Caco-2 (cell line): ENCODE measurements at regions not wholly inside any gene's neighbourhood (a gene's known extent, or its start where the extent isn't known, plus 50 kb on each side); places are given as distances from the start of the nearest gene placed in this dataset.

Experiments used
- BruUV-seq: library from RNA; stranded (reverse); fragments of 400-500 nt; replicated peaks from 2 replicates; lab custom pipeline; 2021; lab: Mats Ljungman, UMichigan
- CTCF ChIA-PET: fragments of 300-600 bp; sonication (Branson Sonifier 250); formaldehyde crosslinking; loops from one replicate; lab custom pipeline; 2022; ENCODE audit warnings: antibody characterized with exemption; lab: Charles Lee
- POLR2A ChIA-PET: fragments of 300-600 bp; sonication (Branson Sonifier 250); formaldehyde crosslinking; loops from one replicate; lab custom pipeline; 2022; ENCODE audit warnings: antibody characterized with exemption; lab: Charles Lee
- DNase-seq, 2 experiments: peaks; one replicate each; pipeline versions ENCODE4 v3.0.0 to v3.0.0-alpha.2; 2020 to 2022
- H3K27me3 ChIP-seq: replicated peaks from 2 replicates; pipeline ENCODE4 v1.6.0; 2011; ENCODE audit warnings: low read length; ENCODE audit not compliant: control insufficient read depth, insufficient read depth
- H3K36me3 ChIP-seq: 2 replicates; pipeline ENCODE4 v1.5.1; 2011; ENCODE audit warnings: low read length; ENCODE audit not compliant: control insufficient read depth, insufficient read depth
- H3K4me1 ChIP-seq: fragments of 250-450 bp; sonication (Bioruptor Pico); 2 replicates; pipeline ENCODE4 v1.5.1; 2020; ENCODE audit warnings: mild to moderate bottlenecking
- H3K4me3 ChIP-seq: 2 replicates; pipeline ENCODE4 v1.5.1; 2011; ENCODE audit warnings: low read depth, mild to moderate bottlenecking, control low read depth, low read length
- H3K9me3 ChIP-seq: fragments of 250-450 bp; sonication (Bioruptor Pico); 2 replicates; pipeline ENCODE4 v1.5.1; 2020; ENCODE audit warnings: mild to moderate bottlenecking, moderate library complexity
- H3K27ac Mint-ChIP-seq: one replicate; pipeline ENCODE4 v1.8.0; 2022; ENCODE audit warnings: mixed read lengths; ENCODE audit not compliant: unreplicated experiment
- H3K27me3 Mint-ChIP-seq: one replicate; pipeline ENCODE4 v1.8.0; 2022; ENCODE audit warnings: mixed read lengths; ENCODE audit not compliant: insufficient read depth, unreplicated experiment
- H3K36me3 Mint-ChIP-seq: one replicate; pipeline ENCODE4 v1.8.0; 2022; ENCODE audit warnings: mild to moderate bottlenecking, mixed read lengths; ENCODE audit not compliant: insufficient read depth, unreplicated experiment
- H3K4me1 Mint-ChIP-seq: one replicate; pipeline ENCODE4 v1.8.0; 2022; ENCODE audit warnings: low read depth, mixed read lengths; ENCODE audit not compliant: unreplicated experiment
- H3K4me3 Mint-ChIP-seq: one replicate; pipeline ENCODE4 v1.8.0; 2022; ENCODE audit warnings: mild to moderate bottlenecking, moderate library complexity, mixed read lengths; ENCODE audit not compliant: unreplicated experiment
- H3K9me3 Mint-ChIP-seq: one replicate; pipeline ENCODE4 v1.8.0; 2022; ENCODE audit warnings: mixed read lengths; ENCODE audit not compliant: unreplicated experiment
- CTCF ChIP-seq, 2 experiments: fragments of 200-600 bp in 1 of 2; IDR thresholded peaks; 1 replicate in 1 of 2; 2 replicates in 1 of 2; pipeline versions ENCODE4 v1.5.1 to v1.8.0; 2011 to 2022; ENCODE audit warnings: antibody characterized with exemption in 1 of 2, control low read depth in 1 of 2, inconsistent platforms in 1 of 2, low read depth in 1 of 2, low read length in 1 of 2, mild to moderate bottlenecking in 1 of 2, moderate library complexity in 1 of 2; ENCODE audit not compliant: insufficient read depth in 1 of 2, severe bottlenecking in 1 of 2, unreplicated experiment in 1 of 2
- intact Hi-C: fragments of 100-400 bp; cut with micrococcal nuclease; formaldehyde crosslinking; loops from one replicate; pipeline ENCODE4 v1.10.0; 2022; ENCODE audit not compliant: unreplicated experiment

- no peak for DNase-seq
- POLR2A ChIA-PET = no interaction called here
- no peak overlapping the region for H3K27ac Mint-ChIP-seq
- no peak overlapping the region for H3K4me3 Mint-ChIP-seq
- no TSS peak for BruUV-seq
- no peaks in the 10 kb centered on the region for H3K27me3 ChIP-seq
- intact Hi-C loops = no loop called here
- no peaks in the 10 kb centered on the region for H3K36me3 Mint-ChIP-seq
- no peak overlapping the region for H3K4me3 ChIP-seq
- H3K36me3 ChIP-seq = no peaks in the 10 kb centered on the region
- no peaks in the 10 kb centered on the region for H3K9me3 Mint-ChIP-seq
- no peaks in the 10 kb centered on the region for H3K4me1 Mint-ChIP-seq
- H3K4me1 ChIP-seq = no peaks in the 10 kb centered on the region
- CTCF ChIA-PET = no interaction called here
- no peaks in the 10 kb centered on the region for H3K9me3 ChIP-seq
- no peak for TF ChIP-seq CTCF (IDR thresholded peaks at IDR 0.05; ENCODE audit: insufficient read depth in 1 of 2, low read depth in 1 of 2, low read length in 1 of 2, severe bottlenecking in 1 of 2, unreplicated experiment in 1 of 2)
- H3K27me3 Mint-ChIP-seq = no peaks in the 10 kb centered on the region
Observed at GRCh38 chr1:78436961-78437360, 53.8 kb upstream of the PTGFR start.

GRCh38 chr1:78437396-78437795 is 53.4 kb upstream of the PTGFR start:
- no peaks in the 10 kb centered on the region for H3K36me3 ChIP-seq
- H3K9me3 ChIP-seq = no peaks in the 10 kb centered on the region
- intact Hi-C loops = no loop called here
- no peak for TF ChIP-seq CTCF (IDR thresholded peaks at IDR 0.05; ENCODE audit: insufficient read depth in 1 of 2, low read depth in 1 of 2, low read length in 1 of 2, severe bottlenecking in 1 of 2, unreplicated experiment in 1 of 2)
- no peaks in the 10 kb centered on the region for H3K36me3 Mint-ChIP-seq
- no peaks in the 10 kb centered on the region for H3K4me1 ChIP-seq
- H3K27me3 ChIP-seq = no peaks in the 10 kb centered on the region
- POLR2A ChIA-PET = no interaction called here
- no peak overlapping the region for H3K4me3 Mint-ChIP-seq
- no peak for DNase-seq
- no peak overlapping the region for H3K27ac Mint-ChIP-seq
- no TSS peak for BruUV-seq
- no peaks in the 10 kb centered on the region for H3K4me1 Mint-ChIP-seq
- H3K9me3 Mint-ChIP-seq = no peaks in the 10 kb centered on the region
- no peaks in the 10 kb centered on the region for H3K27me3 Mint-ChIP-seq
- CTCF ChIA-PET = no interaction called here
- H3K4me3 ChIP-seq = no peak overlapping the region

- H3K4me3 Mint-ChIP-seq = no peak overlapping the region
- H3K9me3 Mint-ChIP-seq = no peaks in the 10 kb centered on the region
- CTCF ChIA-PET = no interaction called here
- no TSS peak for BruUV-seq
- no peak overlapping the region for H3K27ac Mint-ChIP-seq
- H3K4me1 Mint-ChIP-seq = no peaks in the 10 kb centered on the region
- no peak for TF ChIP-seq CTCF (IDR thresholded peaks at IDR 0.05; ENCODE audit: insufficient read depth in 1 of 2, low read depth in 1 of 2, low read length in 1 of 2, severe bottlenecking in 1 of 2, unreplicated experiment in 1 of 2)
- H3K27me3 ChIP-seq = no peaks in the 10 kb centered on the region
- H3K4me1 ChIP-seq = no peaks in the 10 kb centered on the region
- DNase-seq = no peak
- no peaks in the 10 kb centered on the region for H3K36me3 ChIP-seq
- POLR2A ChIA-PET = no interaction called here
- no peaks in the 10 kb centered on the region for H3K36me3 Mint-ChIP-seq
- intact Hi-C loops = no loop called here
- no peaks in the 10 kb centered on the region for H3K9me3 ChIP-seq
- no peaks in the 10 kb centered on the region for H3K27me3 Mint-ChIP-seq
- no peak overlapping the region for H3K4me3 ChIP-seq
Observed at GRCh38 chr1:78437941-78438340, 52.8 kb upstream of the PTGFR start.
